Activated B cell treated with CpG ODN at 0.5 μM for 24 hours (primary cell): ENCODE measurements at regions not wholly inside any gene's neighbourhood (a gene's known extent, or its start where the extent isn't known, plus 50 kb on each side); places are given as distances from the start of the nearest gene placed in this dataset.

ENCODE experiments used
- ATAC-seq: fragments of 200-7000 bp; cut with Tn5 transposase; one replicate; pipeline ENCODE4 v1.10.0; 2021; ENCODE audit warnings: low read depth, mild to moderate bottlenecking, moderate library complexity
- CTCF ChIA-PET: fragments of 350-600 bp; sonication (Branson Sonifier 250); formaldehyde crosslinking; loops from one replicate; lab custom pipeline; 2021; ENCODE audit warnings: antibody characterized with exemption; lab: Charles Lee
- POLR2A ChIA-PET: fragments of 350-600 bp; sonication (Branson Sonifier 250); formaldehyde crosslinking; loops from one replicate; lab custom pipeline; 2021; ENCODE audit warnings: antibody characterized with exemption; lab: Charles Lee
- DNase-seq: peaks from one replicate; pipeline ENCODE4 v3.0.0; 2022
- H3K27ac Mint-ChIP-seq: one replicate; pipeline ENCODE4 v1.8.0; 2020; ENCODE audit warnings: mixed read lengths
- H3K27me3 Mint-ChIP-seq: one replicate; pipeline ENCODE4 v1.8.0; 2021; ENCODE audit warnings: mixed read lengths
- H3K36me3 Mint-ChIP-seq: one replicate; pipeline ENCODE4 v1.8.0; 2021; ENCODE audit warnings: low read depth, mixed read lengths
- H3K4me1 Mint-ChIP-seq: one replicate; pipeline ENCODE4 v1.8.0; 2021; ENCODE audit warnings: mixed read lengths
- H3K4me3 Mint-ChIP-seq: one replicate; pipeline ENCODE4 v1.8.0; 2020; ENCODE audit warnings: mild to moderate bottlenecking, mixed read lengths
- H3K9me3 Mint-ChIP-seq: one replicate; pipeline ENCODE4 v1.8.0; 2020; ENCODE audit warnings: mixed read lengths
- intact Hi-C: fragments of 100-400 bp; cut with micrococcal nuclease; formaldehyde crosslinking; loops from one replicate; pipeline ENCODE4 v1.15.1; 2024
- TF ChIP-seq, protein P1 (sequence below): fragments of 200-600 bp; IDR thresholded peaks from one replicate; pipeline ENCODE4 v1.8.0; 2022; ENCODE audit warnings: antibody characterized with exemption, mild to moderate bottlenecking

DNA sequence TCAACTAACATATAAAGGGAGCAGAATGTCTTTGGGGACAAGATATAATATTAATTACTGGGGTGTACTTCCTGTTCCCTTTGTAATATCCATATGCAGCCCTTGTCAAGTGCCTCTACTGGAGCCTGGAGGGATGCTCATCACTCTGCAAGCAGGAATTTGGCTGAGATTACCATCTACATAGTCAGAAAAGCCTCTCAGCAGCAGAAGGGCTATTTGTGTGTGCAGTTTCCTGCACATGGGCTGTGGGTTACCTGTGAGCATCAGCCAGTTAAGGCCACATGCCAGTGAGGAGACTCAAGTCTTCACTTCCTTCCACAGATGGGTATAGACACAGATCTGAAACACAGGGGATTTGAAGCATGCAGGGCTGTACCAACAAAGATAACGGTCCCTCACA, 278.1 kb upstream of the PLSCR5 start:
- no peak overlapping the region for H3K27ac Mint-ChIP-seq
- H3K27me3 Mint-ChIP-seq, result no peaks in the 10 kb centered on the region
- POLR2A ChIA-PET, result no interaction called here
- ATAC-seq, result no peak
- H3K4me1 Mint-ChIP-seq, result no peaks in the 10 kb centered on the region
- H3K9me3 Mint-ChIP-seq, result no peaks in the 10 kb centered on the region
- H3K4me3 Mint-ChIP-seq, result no peak overlapping the region
- no peaks in the 10 kb centered on the region for H3K36me3 Mint-ChIP-seq
- CTCF ChIA-PET, result no interaction called here
- DNase-seq, result no peak
- TF ChIP-seq, protein P1, sequence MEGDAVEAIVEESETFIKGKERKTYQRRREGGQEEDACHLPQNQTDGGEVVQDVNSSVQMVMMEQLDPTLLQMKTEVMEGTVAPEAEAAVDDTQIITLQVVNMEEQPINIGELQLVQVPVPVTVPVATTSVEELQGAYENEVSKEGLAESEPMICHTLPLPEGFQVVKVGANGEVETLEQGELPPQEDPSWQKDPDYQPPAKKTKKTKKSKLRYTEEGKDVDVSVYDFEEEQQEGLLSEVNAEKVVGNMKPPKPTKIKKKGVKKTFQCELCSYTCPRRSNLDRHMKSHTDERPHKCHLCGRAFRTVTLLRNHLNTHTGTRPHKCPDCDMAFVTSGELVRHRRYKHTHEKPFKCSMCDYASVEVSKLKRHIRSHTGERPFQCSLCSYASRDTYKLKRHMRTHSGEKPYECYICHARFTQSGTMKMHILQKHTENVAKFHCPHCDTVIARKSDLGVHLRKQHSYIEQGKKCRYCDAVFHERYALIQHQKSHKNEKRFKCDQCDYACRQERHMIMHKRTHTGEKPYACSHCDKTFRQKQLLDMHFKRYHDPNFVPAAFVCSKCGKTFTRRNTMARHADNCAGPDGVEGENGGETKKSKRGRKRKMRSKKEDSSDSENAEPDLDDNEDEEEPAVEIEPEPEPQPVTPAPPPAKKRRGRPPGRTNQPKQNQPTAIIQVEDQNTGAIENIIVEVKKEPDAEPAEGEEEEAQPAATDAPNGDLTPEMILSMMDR, result no peak
- intact Hi-C loops, result no loop called here

DNA sequence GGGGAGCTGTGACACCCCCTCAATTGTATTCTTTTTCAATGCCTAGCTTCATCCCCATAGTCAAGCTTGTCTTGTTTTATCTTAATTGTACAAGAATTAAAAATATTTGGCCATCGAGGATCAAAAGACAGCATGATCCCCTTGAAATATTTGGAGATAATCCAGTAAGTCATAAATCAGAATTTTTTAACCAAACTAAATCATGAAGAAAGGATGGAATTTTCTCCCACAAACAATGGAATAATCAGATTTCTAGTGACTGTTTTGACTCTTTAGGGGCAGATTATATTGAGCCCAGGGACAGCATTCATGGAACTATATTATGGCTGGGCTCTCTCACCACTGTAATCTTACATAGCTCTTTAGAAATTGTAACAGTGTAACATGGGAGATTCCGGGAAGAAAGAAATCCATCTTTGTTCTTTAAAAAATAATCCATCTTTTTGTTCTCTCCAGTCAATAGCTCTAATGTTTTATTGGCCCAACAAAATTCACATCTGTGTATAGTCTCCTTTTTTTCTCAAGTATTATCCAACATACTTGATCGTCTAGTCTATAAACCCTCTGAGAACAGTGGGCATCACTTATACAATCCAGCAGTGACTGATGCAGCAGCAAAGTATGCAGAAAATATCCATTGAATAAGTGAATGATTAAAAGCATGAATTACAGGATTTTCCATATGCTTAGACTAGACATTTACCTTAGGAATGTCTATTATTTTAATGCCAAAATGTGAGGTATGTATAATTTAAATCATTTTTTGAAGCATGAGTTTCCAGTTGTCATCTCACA, 277.0 kb upstream of the PLSCR5 start:
- ATAC-seq (no peak), DNase-seq (no peak)
- TF ChIP-seq, protein P1, result no peak
- H3K27ac Mint-ChIP-seq, result no peak overlapping the region
- H3K36me3 Mint-ChIP-seq, result no peaks in the 10 kb centered on the region
- no peaks in the 10 kb centered on the region for H3K27me3 Mint-ChIP-seq
- H3K4me3 Mint-ChIP-seq, result no peak overlapping the region
- no peaks in the 10 kb centered on the region for H3K9me3 Mint-ChIP-seq
- ChIA-PET CTCF (no interaction called here), POLR2A (no interaction called here)
- H3K4me1 Mint-ChIP-seq, result no peaks in the 10 kb centered on the region
- intact Hi-C loops, result no loop called here

DNA sequence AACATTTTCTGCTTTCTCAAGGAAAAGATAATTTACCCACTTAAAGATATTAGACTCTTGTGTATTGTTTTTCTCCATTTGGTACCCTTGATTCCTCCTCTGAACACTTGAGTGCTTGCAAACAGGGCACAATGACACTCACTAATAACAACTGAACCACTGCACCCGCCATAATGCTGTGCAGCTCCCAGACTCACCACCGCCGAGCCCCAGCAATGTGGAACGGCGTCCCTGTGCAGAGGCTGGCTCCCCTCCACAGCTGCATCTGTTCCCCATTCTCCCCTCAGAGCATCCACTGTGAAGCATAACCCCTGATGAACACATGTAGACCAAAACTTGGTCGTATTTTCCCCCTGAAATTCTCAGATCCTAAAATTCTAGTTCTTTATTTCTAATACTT, 276.2 kb upstream of the PLSCR5 start:
- ChIA-PET POLR2A (no interaction called here), CTCF (no interaction called here)
- no peaks in the 10 kb centered on the region for H3K36me3 Mint-ChIP-seq
- DNase-seq (no peak), ATAC-seq (no peak)
- H3K27me3 Mint-ChIP-seq, result no peaks in the 10 kb centered on the region
- TF ChIP-seq, protein P1, result no peak
- no peaks in the 10 kb centered on the region for H3K4me1 Mint-ChIP-seq
- intact Hi-C loops, result no loop called here
- H3K27ac Mint-ChIP-seq, result no peak overlapping the region
- H3K9me3 Mint-ChIP-seq, result no peaks in the 10 kb centered on the region
- H3K4me3 Mint-ChIP-seq, result no peak overlapping the region

DNA sequence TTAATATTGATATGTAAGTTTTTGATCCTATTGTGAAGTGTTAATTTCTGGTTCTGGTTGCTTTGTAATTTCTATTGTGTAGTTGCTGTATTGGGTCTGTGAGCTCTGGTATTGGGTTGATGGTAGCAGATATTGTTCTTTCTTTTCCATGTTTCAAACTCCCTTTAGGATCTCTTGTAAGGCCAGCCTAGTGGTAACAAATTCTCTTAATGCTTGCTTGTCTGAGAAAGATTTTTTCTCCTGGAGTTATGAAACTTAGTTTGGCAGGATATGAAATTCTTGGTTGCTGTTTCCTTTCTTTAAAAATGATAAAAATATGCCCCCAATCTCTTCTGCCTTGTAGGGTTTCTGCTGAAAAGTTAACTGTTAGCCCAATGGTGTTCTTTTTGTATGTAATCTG, 268.6 kb upstream of the PLSCR5 start:
- H3K27ac Mint-ChIP-seq, result no peak overlapping the region
- H3K27me3 Mint-ChIP-seq, result no peaks in the 10 kb centered on the region
- TF ChIP-seq, protein P1, result no peak
- no peaks in the 10 kb centered on the region for H3K36me3 Mint-ChIP-seq
- ChIA-PET CTCF (no interaction called here), POLR2A (no interaction called here)
- H3K4me3 Mint-ChIP-seq, result no peak overlapping the region
- ATAC-seq (no peak), DNase-seq (no peak)
- H3K4me1 Mint-ChIP-seq, result no peaks in the 10 kb centered on the region
- H3K9me3 Mint-ChIP-seq, result peaks cover 7% of the 10 kb centered on the region
- intact Hi-C loops, result no loop called here

DNA sequence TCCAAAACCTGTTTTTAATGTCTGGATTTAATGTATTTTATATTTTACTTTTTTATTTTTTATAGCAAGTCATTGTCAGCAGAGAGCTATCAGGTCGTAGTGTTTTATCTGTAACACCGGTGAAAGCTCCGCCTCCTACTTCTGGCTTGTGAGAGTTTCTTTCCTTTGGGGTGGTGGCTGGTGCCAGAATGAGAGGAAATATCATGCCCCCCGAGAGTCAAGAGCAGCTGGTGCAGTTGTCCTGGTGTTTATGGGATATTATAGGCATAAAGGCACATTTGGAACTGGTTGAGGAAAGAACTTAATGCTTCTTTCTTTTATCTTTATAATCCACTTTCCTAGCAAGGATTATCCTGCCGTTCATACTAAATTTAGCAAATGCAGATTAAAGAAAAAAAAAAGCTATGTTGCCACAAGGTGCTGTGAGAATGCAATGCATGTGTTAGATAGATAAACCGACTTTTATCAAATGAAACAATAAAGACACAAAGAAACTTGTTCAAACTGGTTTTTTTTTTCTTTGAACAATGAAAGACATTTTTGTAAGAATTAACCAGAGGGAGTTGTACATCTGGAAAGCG, 260.1 kb upstream of the PLSCR5 start:
- POLR2A ChIA-PET, result no interaction called here
- intact Hi-C loops, result no loop called here
- CTCF ChIA-PET, result no interaction called here
- no peaks in the 10 kb centered on the region for H3K9me3 Mint-ChIP-seq
- no peak overlapping the region for H3K27ac Mint-ChIP-seq
- no peaks in the 10 kb centered on the region for H3K36me3 Mint-ChIP-seq
- ATAC-seq (no peak), DNase-seq (no peak)
- TF ChIP-seq, protein P1, result no peak
- H3K4me3 Mint-ChIP-seq, result no peak overlapping the region
- H3K4me1 Mint-ChIP-seq, result no peaks in the 10 kb centered on the region
- H3K27me3 Mint-ChIP-seq, result no peaks in the 10 kb centered on the region
